ENCODE measurements at regions not wholly inside any gene's neighbourhood (a gene's known extent, or its start where the extent isn't known, plus 50 kb on each side); places are given as distances from the start of the nearest gene placed in this dataset.

DNA sequence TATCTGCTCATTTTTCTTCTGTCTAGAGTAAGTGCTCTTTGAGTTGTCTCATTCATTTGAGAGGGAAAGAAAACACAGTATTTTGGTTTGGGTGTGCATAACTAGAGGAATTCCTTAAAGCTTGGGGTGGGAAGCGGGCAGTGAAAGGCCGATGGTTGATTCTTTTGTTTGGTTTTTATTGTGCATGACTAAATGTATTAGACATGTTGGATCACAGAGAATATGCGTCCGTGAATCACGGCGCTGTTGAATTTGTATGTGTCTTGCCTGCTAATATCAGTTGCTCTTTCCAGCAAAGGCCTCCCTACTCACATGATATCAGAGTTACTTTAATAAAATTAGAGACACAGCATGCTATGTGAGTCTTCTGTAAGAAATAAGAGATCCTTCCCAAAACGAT, 180.0 kb downstream of the CHD9NB start:
- DNase-seq, result no peak

DNA sequence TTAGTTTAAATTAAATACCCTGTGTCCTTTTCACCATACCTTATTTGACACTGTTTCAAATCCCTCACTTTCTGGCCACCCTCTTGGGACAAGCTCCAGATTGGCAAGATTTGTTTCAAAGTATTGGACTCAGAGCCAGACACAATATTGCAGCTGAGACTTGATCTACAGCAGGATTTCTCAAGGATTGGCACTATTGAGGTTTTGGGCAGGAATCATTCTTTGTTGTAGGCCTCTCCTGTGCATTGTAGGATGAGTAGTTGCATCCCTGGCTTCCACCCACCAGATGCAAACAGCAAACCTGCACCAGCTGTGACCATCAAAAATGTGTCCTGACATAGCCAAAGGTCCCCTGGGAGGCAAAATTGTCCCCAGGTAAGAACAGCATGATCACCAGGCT, 181.2 kb downstream of the CHD9NB start:
- DNase-seq, result no peak

DNA sequence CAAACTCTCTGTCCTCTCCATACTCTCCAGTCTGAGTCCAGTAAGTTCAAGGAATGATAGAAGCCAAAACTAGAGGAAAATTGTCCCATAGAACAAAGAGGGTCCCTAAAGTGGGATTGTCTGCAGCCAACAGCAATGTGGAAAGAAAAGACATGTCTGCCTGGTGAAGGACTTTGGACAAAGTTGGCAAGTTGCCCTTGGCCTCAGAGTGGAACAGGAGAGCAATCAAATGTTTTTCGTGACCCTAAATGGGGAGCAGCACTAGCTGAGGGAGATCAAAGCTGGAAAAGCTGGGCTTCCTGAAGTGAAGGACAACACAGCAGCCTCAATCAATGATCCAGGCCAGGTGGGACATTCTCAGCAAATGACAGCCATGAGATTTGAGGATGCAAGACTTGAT, 183.5 kb downstream of the CHD9NB start:
- DNase-seq, result no peak

DNA sequence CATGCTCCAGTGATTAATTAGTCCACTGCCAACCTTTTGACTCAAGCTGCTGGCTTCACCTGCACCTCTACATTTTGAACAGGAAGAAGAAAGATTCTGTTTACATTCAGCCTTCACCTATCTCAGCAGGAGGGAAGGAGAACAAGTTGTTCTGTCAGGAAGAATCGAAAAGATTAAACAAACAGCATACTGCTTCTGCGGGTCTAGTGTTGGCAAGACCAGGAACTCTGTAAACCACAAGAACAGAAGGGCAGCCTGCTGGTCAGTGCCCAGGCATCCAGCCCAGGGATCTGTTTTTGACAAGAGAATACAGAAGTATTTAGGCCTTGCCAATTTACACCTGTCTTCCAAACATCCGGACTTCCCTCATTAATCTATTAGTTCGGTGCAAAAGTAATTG, 189.7 kb downstream of the CHD9NB start:
- DNase-seq, result no peak

DNA sequence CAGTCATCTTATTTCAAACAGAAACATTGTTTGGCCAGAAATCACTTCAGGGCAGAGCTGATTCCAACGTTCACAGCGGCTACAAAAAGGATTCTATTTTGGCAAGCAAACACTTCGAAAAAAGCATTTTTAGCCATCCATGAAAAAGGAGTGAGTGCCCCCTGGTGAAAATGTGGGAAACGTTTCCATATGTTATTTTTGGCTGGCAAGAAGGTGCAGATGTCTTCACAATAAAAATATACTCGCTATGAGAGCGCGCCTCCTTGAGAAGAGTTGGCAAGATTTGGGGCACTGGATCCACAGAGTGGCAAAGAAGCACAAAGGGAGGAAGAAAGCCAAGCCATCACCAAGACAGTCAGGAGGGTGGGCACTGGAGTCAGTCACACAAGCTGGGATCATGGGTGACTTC, 191.1 kb downstream of the CHD9NB start:
- no peak for DNase-seq

DNA sequence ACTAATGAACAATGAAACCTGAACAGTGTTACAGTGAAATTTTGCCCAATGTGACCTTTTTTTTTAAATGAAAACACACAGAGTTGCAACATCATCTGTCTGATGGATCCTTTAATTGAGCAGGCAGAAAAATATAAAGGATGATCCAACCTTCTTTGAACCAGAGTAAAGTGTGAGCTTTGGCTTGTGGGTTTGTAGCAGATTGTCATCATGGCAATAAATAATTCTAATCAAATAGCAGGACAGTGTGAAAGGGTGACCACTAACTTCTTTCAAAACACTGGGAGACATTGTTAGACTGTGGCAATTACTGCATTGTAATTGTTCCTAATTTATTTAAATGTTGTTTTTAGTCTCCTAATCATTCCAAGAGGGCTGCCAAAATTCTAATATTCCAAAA, 197.2 kb downstream of the CHD9NB start:
- DNase-seq, result no peak

DNA sequence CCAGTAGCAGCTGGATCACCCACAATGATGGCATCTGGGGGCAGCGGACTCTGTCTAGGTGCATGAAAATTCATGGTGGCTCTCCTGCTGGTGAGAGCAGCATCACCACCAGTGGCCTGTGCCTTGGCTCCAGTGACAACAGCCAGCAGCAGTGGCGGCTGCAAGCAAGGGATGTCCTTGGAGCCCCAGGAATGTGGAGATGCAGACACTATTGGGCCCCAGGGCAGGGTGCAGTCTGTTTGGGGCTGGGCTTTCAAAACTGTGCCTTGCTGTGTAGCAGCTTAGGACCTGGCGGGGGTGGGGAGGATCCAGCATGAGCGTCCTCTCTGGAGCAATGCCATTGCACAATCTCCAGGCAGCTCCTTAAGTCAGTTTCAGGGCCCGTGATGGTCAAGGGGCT, 199.7 kb downstream of the CHD9NB start:
- DNase-seq, result no peak

DNA sequence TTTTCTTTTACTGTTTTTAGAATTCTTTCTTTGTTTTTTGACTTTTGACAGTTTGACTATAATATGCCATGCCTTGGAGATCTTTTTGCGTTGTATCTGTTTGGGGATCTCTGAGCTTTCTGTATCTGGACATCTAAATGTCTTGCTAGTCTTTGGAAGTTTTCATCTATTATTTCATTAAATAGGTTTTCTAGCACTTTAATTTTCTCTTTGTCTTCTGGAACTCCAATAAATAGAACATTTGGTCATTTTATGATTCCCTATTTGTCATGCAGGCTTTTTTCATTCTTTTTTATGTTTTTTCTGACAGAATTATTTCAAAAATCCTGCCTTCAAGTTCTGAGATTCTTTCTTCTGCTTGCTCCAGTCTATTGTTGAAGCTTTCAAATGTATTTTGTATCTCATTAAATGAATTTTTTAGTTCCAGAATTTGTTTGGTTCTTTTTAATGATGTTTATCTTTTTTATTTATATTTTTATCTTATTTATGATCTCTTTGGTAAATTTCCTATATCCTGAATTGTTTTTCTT, 201.4 kb downstream of the CHD9NB start:
- no peak for DNase-seq

DNA sequence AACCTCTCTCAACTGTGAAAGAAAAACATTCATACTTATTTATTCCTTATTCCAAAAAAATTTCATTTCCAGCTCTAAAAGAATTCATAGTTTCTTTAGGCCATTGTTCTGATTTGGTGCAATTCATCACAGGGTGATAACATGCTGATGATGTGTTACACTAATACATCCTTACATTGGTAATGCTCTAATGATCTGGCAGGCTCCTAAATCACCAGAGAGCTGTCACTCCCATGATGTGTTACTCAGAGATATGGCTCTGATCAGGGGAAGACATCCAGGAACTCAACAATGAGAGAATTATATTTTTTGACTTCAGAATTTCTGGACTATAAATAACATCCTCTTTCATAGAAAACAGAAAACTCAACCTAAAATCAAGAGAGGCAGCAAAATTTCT, 209.3 kb downstream of the CHD9NB start:
- DNase-seq, result no peak

DNA sequence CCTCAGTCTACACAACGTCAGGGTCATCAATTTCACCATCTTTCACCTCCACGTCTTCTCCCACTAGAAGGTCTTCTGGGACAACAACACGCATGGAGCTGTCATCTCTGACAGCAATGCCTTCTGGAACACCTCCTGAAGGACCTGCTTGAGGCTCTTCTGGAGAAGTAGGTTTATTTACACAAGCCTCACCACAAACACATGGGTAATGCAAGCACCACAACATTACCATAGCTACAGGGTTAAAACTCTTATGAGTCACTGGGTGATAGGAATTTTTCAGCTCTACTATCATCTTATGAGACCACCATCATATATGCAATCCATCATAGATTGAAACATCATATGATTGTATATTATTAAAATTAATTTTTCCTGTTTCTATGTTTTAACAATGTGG, 215.4 kb downstream of the CHD9NB start:
- no peak for DNase-seq

DNA sequence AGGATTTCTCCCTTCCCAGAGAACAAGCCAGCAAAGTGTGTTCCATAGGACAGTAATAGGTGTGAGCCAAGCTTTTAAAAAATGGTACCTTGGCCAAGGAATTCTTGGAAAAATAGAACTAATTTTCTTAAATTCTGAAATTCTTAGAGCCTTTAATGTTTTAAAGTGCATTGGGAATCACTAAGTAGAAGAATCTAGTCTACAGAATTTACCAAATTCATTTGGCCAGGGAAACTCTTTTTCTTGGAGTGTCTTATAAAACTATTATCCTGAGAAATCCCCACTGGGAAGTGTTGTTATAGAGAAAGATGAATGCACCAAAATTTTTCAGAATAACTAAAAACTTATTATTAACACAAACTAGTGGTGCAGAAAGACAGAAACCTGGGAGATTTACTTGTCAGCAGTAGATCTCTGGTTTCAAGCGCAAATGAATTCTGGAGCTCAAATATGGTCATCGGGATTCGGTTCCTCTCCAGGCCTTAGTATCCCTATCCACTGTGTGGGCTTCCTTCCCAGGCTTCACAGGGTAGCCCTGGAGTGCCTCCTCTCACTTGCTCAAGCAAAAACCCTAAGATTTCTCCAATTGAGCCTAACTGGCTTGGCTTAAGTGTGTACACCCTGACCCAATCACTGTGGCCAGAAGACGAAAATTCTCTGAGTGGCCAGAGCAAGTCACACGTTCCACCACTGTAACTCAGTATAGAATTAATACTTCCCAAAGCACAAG, 217.8 kb downstream of the CHD9NB start:
- DNase-seq, result no peak

DNA sequence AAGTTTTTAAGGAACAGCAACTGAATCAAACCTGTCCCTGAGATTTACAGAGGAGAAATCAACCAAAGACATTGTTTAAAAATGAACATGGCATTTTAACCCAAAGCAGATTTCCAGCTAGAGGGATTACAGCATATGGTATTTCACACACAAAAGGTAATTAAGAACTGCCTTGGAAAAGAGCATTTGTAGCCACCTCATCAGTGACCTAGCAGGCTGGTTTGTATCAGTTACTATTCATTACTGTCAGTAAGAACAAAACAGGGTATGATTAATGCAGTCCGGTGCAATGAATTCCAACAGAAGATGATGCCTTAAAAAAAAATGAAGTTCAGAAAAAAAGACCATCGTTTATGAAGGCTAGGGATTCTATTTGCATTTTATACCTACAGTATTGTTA, 219.9 kb downstream of the CHD9NB start:
- no peak for DNase-seq

DNA sequence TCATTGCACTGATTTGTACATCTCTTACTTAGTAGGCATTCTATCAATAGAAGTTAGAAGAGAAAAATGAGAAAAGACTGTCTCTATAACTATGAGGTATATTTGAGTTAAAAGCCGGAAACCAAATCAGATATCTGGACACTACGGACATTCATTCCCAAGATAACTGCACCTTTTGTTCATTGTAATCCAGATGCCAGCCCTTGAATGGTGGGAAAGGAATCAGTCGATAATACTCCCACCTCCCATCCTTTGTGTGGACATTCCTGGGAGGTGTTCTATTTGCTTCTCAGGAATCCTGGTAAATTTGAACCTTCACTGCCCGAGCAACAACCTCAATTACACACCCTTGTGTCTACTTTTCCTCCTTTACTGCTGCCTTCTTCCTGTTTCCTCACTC, 225.2 kb downstream of the CHD9NB start:
- DNase-seq, result no peak

DNA sequence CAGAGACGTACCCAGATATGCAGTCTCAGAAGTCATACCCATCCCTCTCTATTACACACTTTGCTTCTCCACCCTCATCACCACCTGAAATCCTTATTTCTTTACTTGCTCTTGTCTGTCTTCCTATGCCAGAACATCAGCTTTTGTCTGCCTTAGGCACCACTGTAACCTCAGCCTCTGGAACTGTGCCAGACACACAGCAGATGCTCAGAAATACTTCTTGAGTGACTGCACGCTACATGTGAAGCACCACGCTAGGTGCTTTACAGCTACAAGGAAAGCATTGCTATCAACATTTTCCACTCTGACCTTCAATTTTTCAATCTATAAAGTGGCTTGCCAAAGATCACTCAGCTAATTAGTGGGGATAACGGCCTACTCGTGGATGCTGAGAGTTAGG, 226.8 kb downstream of the CHD9NB start:
- no peak for DNase-seq

DNA sequence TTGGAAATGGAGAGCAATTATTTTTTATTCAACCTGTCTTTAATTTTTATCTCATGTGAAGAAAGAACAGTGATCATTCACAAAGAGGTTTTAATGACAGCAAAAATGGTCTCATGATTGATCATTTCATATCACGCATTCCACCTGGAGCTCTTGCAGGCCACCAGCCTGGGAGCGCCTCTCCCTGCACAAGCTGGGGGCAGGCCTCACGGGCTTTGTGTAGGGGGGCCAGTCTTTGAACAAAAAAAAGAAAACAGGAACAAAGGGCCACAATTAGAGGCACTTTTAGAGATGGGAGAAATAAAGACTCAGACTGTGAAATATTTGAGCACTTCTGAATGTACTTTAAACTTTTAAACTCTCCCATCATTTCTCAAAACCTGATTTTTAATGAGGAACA, 232.9 kb downstream of the CHD9NB start:
- no peak for DNase-seq

DNA sequence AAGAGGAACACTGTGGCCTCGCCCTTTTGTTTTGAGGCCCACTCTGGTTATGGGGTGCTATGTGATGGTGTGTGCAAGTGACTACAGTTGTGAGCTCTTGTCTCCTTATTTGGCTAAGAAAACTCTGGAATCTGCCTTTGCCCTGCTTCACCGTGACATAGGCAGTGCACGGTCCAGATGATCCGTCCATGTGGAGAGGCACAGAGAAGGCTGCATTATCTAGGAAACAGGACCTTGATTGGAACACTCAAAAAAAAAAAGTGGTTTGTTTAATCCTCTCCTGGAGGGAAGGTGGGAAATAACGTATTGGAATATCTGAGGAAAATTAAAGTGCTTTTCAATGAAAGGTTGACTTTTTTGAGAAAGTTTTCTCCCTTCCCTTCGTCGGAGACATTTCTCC, 233.3 kb downstream of the CHD9NB start:
- no peak for DNase-seq

DNA sequence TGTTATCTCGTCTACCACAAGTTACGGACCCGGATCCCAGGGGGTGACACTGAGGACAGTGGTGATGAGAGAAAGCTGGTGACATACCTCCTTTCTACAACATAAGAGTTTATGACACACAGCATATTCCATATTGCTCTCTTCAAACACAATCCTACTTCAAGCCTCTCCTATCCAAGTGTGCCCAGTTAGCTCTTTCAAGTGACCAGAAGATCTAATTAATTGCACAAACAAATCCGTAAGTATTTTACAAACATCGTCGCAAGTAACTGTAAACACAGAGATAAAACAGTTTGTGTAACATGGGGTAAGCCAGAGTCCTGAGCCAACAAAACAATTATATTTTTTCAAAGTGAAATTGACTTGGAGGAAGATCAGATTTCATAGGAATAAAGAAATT, 235.0 kb downstream of the CHD9NB start:
- no peak for DNase-seq

DNA sequence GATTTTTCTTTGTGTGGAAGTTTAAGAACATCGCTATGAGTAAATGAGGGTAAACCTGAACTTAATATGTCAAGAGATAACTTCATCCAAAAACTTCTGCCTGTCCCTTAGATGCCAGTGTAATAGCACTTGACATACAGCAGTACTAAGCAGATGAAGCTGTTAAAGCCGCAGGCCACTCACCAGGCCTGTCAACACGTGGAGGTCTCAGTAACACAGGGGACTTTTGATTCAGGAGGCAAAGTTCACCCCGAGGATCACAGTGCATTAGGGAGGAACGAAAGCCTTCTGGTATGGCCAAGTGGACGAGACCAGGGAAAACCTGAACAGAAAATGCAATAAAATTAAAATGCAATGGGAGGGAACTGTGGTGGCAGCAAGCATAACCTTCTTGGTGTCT, 235.7 kb downstream of the CHD9NB start:
- DNase-seq, result no peak

DNA sequence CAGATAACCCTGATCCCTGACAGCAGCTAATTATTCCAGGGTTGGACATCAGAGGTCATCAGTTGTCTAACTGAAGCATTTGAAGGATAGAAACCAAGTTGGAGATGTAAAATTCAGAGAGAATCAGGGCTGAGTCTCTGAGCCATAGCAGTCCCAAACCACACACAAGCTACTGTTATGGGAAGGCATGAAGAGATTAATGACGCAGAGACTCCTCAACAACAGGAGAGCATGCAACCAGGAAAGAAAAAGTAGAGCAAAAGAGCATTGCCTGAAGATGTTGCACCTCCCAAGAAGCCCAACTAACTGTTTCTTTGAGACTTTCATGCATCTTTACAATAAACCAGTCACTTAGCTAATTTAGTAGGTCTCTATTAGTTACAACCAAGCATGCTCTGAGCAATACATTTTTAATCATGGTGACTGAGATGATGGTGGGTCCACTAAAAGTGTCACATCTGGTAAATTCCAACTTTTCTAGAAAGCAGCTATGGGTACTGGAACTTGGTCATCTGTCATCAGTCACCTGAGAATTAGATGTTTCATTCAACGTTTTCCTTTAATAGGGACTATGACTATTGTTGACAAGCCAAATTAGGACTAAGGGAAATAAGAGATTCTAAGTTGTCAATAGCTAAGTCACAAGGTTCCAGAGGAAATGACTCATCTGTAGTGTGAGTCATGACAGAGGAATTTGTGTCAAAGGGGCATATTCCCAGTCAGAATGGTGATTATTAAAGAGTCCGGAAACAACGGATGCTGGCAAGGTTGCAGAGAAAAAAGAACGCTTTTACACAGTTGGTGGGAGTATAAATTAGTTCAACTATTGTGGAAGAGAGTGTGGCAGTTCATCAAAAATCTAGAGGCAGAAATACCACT, 239.8 kb downstream of the CHD9NB start:
- no peak for DNase-seq

DNA sequence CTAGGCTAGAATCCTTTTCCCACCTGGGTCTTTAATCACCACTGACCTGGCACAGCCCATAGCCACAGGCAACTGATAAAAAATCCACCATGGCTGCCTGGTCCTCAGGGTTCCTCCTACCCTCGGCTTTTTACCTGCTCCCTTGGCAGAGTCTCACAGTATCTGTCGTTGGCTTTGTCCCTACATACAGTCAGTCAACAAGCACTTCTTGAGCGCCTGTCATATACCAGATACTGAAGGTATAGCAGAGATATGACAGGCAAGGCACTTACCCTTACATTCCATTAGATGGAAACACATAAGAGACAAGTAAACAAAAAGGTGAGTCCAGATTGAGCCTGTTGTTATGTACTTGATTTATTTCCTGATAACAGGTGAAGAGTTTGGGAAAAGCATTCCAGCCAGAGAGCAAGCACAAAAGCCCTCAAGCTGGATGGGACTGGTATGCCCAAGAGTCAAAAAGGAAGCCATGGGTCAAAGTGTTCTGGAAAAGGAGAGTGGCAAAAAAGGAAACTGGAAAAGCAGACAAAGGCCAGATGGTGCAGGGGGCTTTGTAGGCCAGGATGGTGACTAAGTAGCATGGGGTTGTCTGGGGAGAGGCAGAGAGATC, 247.0 kb downstream of the CHD9NB start:
- DNase-seq, result no peak

DNA sequence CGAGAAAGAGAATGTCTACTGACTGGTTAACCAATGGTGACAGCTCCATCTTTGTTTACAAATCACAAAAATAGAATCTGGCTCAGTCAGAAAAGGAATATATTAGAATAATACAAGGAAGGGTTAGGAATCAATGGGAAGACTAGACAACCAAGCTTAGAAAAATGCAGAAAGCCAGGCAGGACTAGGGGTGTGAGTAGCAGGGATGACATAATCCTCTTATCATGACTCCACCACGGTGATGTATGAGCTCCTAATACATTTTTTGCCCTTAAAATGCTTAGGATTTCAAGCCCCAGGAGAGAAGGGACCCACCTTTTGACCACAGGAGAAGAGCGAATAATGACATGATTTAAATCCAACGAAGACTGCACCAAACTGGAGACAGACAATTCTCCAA, 252.3 kb downstream of the CHD9NB start:
- no peak for DNase-seq

DNA sequence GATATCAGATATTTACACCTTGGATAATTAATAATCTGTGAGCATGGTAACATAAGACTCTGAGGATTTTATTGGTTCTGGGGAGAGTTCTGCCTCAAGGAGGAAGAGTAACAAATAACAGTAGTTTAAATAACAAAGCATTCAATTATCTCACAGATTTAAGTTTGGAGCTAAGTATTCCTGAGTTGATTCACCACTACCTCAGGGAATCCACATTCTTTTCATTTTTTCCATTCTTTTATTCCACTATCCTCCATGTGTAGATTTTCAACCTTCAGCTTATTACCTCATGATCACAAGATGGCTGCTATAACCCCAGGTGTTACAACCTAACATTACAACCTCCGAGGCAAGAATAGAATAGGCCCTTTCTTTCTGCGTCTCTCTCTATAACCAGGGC, 252.2 kb upstream of the TOX3 start:
- no peak for DNase-seq

DNA sequence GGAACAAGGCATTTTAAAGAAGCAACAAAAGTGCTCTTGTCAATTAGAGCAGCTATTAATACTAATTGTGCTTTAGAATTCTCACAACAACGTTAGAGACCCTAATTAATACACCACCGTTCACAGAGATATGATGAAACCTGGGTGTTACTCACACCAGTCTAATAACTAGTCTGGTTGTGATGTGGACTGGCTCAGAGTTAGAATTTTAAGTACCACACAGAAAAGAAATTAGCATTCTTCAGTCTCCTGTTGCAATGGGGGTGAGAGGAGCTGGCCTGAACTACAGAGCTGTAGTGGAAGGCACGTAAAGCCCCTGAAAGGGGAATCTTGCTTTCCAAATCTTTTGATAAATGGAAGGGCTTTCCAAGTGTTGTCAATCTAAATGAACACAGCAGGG, 240.8 kb upstream of the TOX3 start:
- no peak for DNase-seq

DNA sequence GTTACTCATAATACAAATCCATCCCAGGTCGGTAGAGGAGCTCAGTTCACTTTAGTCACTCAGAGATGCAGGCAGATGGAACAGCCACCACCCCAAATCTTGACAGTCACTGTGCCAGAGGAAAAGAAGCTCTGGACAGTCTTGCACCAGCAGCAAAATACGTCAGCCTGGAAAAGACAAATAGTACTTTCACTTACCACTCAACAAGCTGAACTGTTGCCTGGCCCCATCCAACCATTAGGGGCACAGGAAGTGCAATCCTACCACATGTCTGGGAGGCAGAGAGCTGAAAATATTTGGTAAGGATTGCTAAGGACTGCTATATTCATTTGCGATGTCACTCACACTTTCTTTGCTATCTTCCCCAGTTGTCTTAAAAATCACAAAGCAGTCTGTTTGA, 239.1 kb upstream of the TOX3 start:
- DNase-seq, result no peak
